Body of pancreas (tissue), 4 donors: ENCODE measurements at regions not wholly inside any gene's neighbourhood (a gene's known extent, or its start where the extent isn't known, plus 50 kb on each side); places are given as distances from the start of the nearest gene placed in this dataset.

ENCODE experiments used
- CTCF ChIP-seq, 7 experiments: fragments of 450-650 bp in 4 of 7; fragments of 200-600 bp in 3 of 7; sonication (generic) in 3 of 7; IDR thresholded peaks; one replicate each; pipeline ENCODE4 v1.5.1; 2016 to 2019; ENCODE audit warnings: antibody characterized with exemption in 7 of 7
- POLR2A ChIP-seq, 3 donors: fragments of 450-650 bp; IDR thresholded peaks; one replicate each; pipeline ENCODE4 v1.6.1; 2016; ENCODE audit warnings: antibody characterized with exemption in 3 of 3, mild to moderate bottlenecking in 2 of 3

DNA sequence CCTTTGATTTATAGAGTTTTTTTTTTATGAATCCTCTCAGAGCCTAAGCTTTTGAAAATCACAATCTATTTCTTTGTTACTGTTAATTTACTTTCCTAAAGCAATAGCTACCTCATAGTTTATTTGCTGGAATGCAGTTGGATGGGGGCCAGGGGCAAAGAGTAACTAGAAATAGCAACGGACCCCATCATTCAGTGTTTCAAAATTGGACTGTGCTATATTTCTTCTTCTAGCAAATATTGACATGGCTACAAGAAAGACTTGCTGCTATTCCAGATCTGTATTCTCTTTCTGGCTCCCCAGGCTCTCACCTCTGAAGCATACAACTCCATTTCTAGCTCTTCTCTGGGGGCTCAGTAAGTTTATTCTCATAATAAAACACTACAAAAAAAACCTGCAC, 661.6 kb upstream of the NRG3 start:
- TF ChIP-seq CTCF (IDR thresholded peaks at IDR 0.05) = no peak
- TF ChIP-seq POLR2A (IDR thresholded peaks at IDR 0.05) = no peak
